B cell (primary cell): ENCODE measurements at regions not wholly inside any gene's neighbourhood (a gene's known extent, or its start where the extent isn't known, plus 50 kb on each side); places are given as distances from the start of the nearest gene placed in this dataset.

Source experiments
- EZH2 ChIP-seq: IDR thresholded peaks from 2 replicates; pipeline ENCODE4 v1.6.1; 2012; ENCODE audit warnings: borderline replicate concordance, low read depth, mild to moderate bottlenecking, moderate library complexity, low read length; ENCODE audit not compliant: insufficient read depth, poor library complexity, severe bottlenecking
- TF ChIP-seq, protein P1 (sequence below): fragments of 200-600 bp; IDR thresholded peaks from one replicate; pipeline ENCODE4 v1.8.0; 2022; ENCODE audit warnings: antibody characterized with exemption, mild to moderate bottlenecking

DNA sequence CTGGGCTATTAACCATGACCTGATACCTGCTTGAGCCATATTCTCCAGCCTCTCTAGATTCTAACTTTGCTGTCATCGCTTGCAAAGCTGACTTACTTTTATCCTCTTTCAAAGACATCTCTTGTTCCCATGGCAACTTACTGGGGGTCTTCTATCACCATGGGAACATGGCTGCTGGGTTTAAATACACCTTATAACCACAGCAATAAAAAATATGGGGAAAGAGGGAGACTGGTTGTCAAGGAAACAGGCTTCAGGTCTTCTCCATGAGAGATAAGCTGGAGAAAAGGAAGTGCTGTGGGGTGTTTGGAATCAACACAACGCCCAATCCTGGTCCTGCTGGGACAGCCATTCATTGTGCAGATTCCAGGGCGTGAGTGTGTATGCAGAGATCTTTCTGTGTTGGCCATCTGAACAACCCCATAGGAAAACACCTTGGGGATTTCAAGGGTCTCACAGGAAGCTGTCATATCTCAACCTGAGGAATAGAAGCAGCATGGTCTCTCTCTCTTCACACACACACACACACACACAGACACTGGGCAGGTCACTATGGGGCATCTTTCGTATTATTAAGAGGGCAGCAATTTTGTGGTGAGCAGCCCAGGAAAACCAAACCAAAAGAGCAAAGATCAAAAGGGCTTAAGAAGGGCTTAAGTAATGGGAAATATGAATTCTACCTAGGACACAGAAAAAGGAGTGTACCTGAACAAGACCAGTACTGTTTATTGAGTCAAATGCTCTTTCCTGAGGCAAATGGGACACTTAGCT is 344.7 kb upstream of the NCAM1 start:
- TF ChIP-seq, protein P1, sequence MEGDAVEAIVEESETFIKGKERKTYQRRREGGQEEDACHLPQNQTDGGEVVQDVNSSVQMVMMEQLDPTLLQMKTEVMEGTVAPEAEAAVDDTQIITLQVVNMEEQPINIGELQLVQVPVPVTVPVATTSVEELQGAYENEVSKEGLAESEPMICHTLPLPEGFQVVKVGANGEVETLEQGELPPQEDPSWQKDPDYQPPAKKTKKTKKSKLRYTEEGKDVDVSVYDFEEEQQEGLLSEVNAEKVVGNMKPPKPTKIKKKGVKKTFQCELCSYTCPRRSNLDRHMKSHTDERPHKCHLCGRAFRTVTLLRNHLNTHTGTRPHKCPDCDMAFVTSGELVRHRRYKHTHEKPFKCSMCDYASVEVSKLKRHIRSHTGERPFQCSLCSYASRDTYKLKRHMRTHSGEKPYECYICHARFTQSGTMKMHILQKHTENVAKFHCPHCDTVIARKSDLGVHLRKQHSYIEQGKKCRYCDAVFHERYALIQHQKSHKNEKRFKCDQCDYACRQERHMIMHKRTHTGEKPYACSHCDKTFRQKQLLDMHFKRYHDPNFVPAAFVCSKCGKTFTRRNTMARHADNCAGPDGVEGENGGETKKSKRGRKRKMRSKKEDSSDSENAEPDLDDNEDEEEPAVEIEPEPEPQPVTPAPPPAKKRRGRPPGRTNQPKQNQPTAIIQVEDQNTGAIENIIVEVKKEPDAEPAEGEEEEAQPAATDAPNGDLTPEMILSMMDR, result no peak
- no peak for TF ChIP-seq EZH2
